ENCODE measurements at regions not wholly inside any gene's neighbourhood (a gene's known extent, or its start where the extent isn't known, plus 50 kb on each side); places are given as distances from the start of the nearest gene placed in this dataset.

DNA sequence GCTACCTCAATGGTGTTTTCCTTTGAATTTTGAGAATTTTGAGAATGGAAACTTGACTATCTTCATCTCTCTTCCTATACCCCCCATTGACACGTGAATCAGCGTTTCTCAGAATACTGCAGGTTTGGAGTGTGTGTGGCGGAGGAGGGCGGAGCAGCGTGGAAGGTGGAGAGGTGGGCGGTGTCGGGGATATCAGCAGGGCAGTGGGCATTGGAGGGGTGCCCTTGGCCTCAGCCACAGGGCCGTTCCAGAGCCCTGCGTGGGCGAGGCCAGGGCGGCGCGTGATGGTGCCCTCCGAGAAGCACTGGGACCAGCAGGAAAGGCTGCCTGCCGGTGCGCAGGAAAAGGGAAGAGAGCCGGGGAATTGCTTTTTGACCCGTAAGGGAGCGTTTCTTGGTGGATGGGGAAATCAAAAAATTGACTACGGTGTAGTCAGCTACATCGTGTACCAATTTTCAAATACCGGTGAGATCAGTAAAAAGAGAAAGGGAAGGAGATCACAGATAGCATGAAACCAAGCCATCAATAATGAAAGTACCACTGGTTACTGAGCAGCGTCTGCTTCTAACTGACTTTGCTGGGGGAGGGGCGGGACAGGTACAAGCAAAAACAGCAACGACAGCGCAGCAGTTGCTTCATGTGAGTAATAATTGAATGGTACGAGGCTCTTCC, 82.7 kb upstream of the DUSP22 start:
- no peak for DNase-seq (ENCODE audit: low read depth)

DNA sequence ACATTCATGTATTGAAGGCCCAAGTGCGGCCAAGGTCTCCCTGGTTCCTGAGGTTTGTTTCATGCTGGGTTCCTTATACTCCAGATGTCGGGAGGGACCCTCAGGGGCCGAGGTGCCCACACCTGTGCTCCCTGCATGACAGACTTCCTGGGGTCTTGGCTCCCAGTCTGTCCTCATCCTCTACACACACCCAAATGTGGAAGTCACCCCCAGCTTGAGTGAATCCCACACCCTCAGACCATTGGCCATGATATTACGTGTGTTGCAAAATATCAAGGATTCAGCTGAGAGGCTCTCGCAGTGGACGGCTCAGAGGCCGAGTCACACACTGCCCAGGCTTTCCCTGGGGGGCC, 82.2 kb upstream of the DUSP22 start:
- no peak for DNase-seq (ENCODE audit: low read depth)

DNA sequence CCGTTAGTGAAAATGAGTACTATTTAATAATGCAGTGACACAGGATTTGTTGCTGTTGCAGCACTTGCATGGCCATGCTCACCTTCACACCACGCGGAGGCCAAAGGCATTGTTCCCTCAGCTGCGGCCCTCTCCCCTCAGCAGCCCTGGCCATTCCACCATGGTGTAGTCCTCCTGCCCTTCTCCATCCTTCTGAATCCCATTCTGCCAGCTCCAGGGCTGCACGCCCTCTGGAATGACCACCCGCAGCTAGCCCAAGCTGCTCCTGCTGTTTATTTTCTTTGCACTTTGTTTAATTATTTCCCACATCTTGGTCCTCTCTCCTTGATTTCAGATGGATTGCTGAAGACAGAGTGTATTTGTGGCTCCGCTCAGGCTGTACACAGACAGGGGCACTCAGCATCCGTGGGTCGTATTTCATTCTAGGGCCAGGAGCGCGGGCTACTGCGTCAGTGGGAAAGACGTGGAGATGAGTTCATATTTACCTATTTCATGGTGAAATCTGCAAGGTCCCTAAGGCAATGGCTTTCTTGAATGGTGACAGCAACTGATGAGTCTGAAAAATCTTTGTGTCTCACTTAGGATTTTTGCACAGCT, 81.4 kb upstream of the DUSP22 start:
- DNase-seq (ENCODE audit: low read depth): no peak

DNA sequence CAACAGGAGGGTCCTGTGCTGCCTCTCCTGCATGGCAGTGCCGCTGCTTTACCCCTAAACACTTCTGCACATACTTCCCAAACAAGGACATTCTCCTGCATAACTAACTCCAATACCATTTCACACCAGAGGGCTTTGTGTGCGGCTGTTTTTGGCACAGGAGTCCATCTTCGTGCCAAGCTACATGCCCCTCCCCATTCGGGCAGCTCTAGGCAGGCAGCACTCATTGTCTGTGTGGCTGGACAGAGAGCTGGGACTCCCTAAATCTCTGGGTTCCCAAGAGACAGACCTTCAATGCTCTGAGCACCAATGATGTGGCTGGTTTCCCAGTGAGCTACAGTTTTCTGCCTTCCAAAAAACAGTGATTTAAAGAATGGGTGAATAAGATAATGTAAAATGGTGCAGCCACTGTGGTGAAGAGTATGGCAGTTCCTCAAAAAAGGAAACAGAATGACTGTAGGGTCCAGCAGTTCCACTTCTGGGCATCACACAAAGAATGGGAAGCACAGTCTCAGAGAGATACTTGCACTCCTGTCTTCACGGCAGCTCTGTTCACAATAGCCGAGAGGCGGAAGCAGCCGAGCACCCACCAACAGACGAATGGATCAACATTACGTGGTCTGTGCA, 80.3 kb upstream of the DUSP22 start:
- no peak for DNase-seq (ENCODE audit: low read depth)

DNA sequence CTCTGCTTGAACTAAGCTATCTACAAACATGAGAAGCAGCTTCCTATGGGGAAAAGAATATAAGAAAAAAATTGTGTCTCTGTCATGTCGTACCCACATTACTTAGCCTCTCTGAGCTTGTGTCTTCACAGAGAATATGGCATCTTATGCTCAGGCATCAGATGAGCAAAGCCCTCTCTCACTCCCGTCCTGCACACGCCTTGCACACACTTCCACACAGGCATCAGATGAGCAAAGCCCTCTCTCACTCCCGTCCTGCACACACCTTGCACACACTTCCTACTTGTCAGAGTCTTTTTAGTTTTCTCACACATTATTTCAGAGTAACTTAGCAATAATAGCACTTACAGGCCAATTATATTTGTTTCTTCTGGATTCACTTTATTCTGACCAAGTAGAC, 79.0 kb upstream of the DUSP22 start:
- DNase-seq (ENCODE audit: low read depth): no peak

DNA sequence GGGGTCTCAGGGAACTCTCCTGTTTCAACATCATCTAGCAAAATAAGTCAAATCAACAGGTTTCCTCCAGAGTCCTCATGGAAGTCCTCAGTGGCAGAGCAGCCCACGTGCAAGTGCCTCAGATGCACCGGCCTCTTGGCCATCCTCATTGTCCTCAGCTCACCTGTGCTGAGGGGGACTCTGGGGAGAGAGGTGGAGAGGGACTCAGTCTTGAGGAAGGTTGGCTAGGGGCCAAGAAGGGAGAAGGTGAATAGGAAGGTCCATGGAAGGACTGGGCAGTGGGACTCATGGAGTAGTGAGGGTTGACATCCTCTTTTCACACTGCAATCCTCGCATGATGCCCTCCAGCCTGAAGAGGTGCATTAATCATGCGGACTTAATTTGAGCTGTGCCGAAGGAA, 77.9 kb upstream of the DUSP22 start:
- no peak for DNase-seq (ENCODE audit: low read depth)

DNA sequence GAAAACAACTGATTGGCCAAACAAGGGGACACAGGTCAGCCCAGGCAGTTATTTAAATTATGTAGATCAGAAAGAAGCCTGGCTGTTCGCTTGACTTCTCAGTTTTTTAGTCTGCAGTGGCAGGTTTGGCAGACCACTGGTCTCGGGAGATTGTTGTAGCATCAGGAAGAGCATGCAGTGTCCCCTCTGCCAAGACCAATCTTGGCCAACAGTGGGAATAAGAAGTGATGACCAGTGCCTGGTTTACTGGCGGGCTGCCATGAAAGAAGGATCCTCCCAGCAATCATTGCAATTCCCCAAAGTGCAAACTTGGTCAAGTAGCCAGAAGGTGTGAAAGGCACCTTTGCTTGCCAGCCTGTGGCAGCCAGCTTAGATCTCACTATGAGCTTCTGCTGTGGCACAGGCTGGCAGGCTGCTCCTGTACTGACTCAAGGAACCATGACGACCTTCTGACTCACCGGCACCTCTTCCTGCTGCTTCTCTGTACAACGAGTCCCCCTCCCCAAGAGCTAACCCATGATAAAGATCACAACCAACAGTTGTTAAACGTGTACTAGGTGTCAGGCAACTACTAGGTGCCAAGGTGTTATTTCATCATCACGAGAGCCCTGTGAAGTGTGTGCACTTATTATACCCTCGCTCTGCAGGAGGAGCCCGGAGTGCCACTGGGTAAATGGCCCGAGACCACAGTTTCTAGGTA, 76.8 kb upstream of the DUSP22 start:
- DNase-seq (ENCODE audit: low read depth): no peak

DNA sequence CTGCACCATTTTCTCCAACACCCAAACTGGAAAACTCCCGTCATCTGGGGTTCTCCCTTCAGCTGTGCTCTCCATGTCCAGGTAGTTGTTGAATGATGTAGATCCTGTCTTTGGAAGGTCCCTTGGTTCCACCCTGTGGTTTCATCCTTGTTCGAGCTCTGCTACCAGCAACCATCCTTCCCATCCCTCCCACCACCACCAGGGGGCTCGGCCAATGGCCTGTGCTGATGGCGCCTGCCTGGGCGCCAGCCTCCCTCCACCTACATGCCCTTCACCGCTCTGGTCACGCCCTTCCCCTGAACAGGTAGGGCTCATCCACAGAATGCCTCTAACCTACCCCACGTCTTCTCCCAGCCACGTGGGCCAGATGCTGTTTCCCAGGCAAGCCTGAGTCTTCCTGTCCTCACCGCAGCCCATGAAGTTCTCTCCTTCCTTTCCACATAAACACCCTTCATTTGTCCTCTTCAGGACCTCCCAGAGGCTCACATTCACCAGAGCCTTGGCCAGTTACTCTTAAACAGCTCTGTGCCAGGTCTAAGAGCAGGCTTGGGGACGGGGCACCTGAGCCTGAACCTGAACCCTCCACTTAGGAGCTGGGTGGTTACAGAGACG, 75.1 kb upstream of the DUSP22 start:
- no peak for DNase-seq (ENCODE audit: low read depth)

DNA sequence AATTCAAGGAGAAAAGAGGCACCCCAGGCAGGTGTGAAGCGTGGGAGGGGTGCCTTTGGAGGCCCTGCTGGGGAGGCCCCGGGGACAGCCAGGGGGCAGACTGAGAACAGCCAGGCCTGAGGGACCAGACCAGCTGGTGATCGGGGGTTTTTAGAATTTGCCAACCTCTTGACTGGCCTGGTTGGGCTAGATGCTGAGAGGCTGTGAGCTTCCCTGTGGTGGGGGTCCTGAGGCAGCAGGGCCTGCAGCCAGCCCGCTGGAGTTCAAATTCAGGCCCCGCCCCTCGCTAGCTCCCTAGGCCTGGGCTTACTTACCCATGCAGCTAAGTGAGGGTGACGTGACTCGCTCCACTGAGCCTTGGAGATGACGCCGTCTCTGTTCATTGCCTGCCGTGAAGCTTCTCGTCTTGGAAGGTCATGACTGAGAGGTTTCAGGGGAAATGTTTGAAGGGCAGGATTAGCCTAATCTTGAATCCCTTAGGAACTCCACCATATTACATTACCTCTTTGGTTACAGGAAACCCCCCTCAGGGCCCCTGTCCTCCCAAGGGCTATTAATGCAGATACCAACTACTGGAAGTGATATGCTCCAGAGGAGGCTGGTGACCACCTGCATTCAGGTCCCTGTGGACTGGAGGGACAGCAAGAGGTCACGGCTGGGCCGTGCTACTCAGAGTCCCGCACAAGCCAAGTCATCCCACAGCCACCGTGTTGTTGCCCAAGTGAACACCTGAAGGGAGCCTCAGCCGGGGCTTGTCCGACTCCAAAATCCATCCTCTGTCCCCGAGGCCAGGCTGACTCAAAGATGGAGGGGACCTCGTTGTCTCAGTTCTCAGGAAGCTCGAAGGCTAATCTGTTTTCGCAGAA, 73.9 kb upstream of the DUSP22 start:
- DNase-seq (ENCODE audit: low read depth): no peak

DNA sequence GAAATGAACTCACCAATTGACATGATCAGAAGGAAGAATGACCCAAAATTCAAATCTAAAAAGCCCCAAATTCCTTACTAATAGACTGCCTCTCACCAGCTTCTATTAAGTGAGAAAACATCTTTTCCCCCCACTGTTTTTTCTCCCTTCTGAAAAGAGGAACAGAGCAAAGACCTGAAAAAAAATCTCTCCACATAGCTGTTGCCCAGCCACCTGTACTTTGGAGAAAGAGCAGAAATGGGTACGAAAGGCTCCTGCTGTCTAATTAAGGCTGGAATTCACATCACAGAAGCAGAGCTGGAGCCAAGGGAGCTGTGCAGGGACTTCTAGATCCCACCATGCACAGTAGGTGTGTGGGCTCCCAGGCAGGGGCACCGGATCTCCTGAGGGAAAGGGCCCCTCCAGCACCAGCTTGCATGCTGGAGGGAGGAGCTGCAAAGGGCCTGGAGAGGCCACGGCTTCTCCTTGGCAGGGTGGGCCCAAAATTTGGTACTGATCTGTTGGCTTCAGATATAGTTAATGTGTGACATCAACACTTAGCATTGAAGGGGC, 73.2 kb upstream of the DUSP22 start:
- no peak for DNase-seq (ENCODE audit: low read depth)

DNA sequence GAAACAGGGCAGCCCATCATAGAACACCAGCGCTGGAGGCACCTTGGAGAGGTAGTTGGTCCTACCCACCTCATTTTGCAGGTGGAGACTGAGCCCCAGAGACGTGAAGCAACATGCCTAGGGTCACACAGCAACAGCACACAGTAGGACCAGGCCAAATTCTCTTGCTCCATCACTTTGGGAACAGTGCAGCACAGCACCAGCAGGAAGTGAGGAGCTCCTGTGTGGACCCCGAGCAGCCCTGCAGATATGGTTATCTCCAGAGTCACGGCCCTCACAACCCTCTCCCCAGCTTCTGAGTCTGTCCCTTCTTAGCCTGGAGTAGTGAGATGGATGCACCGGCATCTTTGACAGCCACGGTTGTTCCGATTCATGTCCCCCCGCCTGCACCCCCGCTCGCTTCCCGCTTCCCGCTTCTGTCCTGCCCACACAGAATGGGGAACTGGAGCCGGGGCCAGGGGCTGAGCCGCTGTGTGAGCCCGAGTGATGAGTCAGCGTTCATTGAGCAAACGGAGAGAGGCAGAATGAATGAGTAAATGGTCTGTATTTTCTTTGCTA, 72.6 kb upstream of the DUSP22 start:
- DNase-seq (ENCODE audit: low read depth): no peak

DNA sequence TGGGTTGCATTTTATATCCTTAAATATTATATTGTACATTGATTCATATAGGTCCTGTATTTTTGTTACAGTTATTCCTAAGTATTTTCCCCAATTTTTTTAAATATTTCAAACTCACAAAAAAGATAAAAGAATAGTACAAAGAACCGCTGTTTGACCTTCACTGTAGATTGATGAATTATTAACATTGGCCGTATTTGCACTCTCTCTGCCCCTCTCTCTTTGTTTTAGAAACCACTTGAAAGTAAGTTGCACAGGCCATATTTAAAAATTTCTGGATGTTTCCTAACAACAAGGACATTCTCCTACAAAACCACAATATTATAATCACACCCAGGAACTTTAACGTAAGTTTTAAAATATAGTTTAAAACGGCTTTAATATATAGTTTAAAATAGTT, 72.0 kb upstream of the DUSP22 start:
- DNase-seq (ENCODE audit: low read depth): no peak

DNA sequence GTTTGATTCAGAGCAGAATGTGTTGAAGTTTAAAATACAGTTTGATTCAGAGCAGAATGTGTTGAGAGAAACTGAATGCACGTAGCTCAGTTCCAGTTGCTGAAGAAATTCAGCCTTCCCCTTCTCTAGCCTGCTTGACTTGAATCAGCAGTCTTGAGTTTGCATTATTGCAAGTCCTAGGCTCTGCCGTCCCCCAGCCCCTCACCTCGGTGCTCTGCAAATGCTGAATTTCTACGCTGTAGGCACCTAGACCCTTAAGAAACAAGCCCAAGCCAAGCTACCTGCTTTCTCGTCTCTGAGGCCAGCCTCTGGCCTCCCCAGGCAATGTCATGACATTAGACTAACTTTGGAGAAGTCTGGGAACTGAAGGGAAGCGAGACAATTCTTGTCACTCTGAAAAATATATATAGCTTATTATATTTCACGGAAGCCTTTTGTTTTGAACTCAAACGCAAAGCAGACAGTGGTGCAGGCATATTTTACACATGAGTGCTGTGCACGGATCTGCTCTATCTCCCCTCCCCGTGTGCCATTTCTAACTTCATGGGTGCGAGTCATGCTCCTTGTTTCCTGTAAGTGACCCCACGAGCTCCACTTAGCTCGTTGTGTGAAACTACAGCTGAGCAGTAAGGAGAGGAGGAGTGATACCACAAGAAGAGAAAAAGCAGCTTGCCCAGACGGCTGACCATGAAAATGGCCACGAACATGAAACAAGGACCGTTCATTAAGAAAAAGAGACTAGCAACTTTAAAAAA, 71.4 kb upstream of the DUSP22 start:
- no peak for DNase-seq (ENCODE audit: low read depth)

DNA sequence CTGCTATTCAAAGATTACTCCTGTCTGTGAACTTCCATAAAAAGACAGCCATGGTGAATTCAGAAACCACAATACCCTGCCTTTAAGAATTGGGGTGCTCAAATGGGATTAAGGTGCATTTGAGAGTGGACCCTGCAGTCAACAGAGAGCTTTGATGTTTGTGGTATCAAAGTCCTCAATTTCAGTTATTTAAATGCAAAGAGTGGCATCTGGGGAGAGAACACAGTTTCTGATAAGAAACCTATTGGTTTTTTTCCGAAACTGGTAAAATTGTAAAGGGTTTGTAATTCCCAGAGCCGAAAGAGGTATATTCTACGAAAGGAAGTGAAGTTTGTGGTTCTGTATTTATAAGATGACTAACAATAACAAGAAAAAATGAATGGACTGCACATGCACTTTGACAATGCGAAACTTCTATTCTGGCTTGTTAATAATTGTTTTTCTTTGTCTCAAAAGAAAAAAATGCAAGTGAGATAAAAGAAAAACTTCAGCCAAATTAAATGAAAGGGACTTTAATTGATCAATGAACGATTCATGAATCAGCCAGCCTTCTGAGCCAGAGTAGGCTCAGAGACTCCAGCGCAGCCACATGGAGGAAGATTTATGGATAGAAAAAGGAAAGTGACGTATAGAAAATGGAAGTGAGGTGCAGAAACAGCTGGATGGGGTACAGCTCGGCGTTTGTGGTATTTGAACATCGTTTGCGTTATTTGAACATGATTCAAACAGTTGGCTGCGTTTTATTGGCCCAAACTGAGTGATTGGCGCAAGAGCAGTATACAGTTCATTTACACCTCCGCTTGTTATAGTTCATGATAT, 70.5 kb upstream of the DUSP22 start:
- DNase-seq (ENCODE audit: low read depth): no peak

DNA sequence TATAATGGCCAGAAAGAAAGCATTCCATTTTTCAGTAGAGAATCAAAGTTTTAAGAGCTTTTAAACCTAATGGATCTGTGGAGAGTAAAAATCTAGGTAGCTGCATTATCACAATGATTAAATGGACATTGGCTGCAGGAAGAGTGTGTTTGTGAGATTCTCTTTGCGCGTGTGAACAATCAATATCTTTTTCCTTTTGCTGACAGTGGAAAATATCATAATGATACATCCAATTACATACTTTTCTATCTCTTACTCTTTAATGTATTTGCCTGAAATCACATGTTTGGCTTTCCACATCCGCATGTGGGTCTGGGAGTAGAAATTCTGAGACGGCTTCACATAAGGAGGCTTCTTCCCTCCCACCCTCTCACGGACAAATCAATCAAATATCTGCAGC, 69.8 kb upstream of the DUSP22 start:
- DNase-seq (ENCODE audit: low read depth): no peak

DNA sequence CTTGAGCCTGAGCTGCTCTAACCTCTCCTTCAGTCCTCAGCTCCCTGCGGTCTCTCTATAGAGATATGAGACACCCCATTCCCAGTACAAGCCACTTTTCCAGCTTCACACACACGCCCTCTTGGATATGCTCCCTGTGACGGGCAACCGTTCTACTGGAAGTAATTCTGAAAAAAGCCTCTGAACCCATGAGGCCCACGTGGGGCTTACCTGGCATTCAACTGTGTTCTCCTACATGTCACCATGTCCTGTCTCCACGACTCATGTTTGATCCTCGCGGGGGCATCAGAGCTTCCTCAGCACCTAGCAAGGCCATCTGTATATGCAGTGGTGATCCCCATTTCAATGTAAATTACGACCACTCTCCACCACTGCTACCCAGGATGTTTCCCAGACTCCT, 69.2 kb upstream of the DUSP22 start:
- no peak for DNase-seq (ENCODE audit: low read depth)

DNA sequence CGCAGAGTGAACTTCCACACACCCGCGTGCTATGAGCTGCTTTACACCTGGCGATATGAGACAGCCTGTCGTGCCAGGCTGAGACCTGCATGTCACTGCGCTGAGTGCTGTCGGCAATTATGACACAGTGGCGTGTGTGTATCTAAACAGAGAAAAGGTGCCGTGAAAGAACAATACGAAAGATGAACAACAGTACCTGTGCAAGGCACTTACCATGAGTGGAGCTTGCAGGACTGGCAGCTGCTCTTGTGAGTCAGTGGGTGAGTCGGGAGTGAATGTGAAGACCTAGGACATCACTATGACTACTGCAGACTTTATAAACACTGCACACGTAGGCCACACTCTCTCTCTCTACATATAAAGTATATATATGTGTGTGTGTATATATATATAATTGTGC, 68.5 kb upstream of the DUSP22 start:
- DNase-seq (ENCODE audit: low read depth): no peak

DNA sequence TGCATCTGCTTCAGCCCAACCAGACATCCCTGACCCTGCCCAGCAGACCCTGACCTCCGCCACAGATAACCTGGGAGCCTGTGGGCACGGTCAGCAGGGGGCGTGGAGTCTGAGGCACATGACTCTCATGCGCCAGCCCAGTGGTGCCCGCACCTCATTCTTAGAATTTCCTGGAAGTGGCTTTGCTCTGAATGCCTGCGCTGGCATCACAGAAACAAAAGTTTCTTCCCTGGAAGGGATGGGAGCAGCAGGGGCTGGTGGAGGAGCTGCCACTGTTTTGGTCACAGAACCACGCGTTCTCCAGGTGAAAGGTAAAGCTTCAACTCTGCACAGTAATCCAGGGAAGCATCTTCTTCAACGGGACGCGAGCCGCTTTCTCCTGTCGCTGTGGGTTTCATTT, 67.9 kb upstream of the DUSP22 start:
- DNase-seq (ENCODE audit: low read depth): no peak

DNA sequence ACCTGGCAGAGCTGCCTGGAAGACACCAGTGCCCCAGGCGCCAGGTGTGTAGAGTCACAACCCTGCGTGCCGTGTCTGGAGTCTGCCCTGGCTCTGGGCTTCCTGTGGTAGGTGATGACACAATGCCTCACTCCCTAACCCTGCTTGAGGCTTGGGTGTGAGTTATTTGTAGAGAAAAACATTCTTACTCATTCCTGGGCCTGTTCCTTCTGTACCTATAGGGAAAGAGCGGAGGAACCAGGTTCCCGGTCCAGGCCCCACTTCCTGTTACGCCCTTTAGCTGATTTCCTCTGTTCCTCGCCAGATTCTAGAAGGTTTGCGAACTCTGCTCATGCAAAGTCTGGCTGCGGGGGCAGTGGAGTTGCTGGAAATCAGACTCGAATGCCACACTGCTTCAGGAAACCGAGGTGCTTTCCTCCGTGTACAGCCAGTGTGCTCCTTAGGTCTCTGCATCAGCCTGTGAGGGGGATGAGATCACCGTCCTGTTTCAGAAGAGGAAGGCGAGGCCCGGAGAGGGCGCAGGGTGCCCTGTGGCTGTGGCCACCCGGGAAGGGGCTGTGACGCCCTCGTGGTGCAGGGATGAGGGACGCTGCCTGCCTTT, 67.1 kb upstream of the DUSP22 start:
- DNase-seq (ENCODE audit: low read depth): no peak

All from stimulated activated CD8-positive, alpha-beta memory T cell treated with anti-CD3 and anti-CD28 coated beads, Interleukin-15, amount 100 ng/mL, for 24 hours (primary cell).